GM18907 (cell line): ENCODE measurements at regions not wholly inside any gene's neighbourhood (a gene's known extent, or its start where the extent isn't known, plus 50 kb on each side); places are given as distances from the start of the nearest gene placed in this dataset.
"Not testable (repeated sequence)": the region's sequence is repeated elsewhere in the genome, so short reads cannot be mapped to it uniquely, and the experiment has no call there.

Experiments used
- ATAC-seq: cut with Tn5 transposase; IDR thresholded peaks from one replicate; pipeline ENCODE4 v1.9.1; 2021; ENCODE audit warnings: mild to moderate bottlenecking, moderate library complexity; ENCODE audit not compliant: unreplicated experiment

DNA sequence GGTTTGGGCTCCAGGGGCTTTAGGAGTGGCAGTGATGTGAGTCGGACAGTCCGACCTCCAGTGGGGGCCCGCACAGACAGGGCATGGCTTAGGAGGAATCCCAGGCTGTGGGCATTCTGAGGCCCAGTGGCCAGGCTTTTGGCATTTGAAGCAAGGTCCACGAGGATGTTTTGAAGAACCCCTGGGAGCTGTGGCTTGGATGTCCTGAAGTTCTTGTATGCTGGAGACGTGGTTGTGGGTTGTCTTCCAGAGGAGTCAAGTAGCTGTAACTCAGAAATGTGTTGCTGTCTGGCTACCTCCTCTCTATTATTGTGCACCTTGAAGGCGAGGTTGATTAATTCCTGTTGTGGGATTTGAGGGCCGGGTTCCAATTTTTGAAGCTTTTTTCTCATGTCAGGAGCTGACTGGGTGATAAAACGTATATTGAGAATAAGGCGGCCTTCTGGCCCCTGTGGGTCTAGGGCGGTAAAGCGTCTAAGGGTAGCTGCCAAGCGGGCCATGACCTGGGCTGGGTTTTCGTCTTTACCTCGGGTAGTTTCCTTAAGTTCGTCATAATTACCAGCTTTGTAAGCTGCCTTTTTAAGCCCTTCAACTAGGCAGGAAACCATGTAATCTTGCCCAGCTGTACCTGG is 67.3 kb upstream of the EZR start:
- not testable (repeated sequence) for ATAC-seq

DNA sequence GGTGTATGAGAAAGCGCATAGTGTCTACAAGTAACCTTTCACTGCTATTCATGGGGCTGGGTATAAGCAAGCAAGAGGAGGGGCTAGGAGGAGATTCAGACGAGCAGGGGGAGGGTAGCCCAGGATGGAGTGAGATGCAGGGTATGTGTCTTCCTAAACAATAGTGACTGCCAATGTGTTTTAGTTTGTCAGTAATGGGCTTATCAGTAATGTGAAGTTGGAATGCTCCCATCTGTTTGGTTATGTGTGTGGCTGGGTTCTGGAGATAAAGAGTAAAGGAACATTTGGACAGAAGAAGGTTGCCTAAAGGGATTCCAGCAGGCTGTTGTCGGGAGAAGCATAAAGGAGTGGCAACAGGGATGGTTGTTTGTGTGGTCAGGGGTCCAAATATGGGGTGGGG is 62.7 kb upstream of the EZR start:
- ATAC-seq, result not testable (repeated sequence)

DNA sequence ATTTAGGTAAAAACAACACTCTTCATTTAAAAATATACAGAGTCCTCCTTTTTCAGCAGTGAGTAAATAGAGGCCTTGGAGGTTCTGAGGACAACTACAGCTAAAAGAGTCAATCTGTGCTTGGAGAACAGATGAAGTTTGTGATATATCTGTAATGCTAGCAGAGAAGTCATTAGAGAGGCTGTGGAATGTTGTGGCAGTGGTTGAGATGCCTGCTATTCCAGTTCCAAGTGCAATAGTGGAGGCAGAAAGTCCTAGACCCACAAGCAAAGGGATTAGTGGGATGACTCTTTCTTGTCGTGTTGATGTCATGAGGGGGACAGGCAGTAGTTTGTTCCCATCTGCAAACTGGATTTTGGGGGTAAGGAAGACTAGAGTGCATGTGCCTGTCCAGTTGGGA is 62.1 kb upstream of the EZR start:
- not testable (repeated sequence) for ATAC-seq

DNA sequence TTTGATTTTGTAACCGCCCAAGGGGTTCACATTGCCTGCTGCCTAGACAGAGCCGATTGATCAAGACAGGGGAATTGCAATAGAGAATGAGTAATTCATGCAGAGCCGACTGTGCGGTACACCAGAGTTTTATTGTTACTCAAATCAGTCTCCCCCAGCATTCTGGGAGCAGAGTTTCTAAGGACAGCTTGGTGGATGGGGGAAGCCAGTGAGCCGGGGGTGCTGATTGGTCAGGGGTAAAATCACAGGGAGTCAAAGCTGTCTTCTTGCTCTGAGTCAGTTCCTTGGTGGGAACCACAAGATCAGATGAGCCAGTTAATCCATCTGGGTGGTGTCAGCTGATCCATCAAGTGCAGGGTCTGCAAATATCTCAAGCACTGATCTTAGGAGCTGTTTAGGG is 60.0 kb upstream of the EZR start:
- ATAC-seq, result no peak

DNA sequence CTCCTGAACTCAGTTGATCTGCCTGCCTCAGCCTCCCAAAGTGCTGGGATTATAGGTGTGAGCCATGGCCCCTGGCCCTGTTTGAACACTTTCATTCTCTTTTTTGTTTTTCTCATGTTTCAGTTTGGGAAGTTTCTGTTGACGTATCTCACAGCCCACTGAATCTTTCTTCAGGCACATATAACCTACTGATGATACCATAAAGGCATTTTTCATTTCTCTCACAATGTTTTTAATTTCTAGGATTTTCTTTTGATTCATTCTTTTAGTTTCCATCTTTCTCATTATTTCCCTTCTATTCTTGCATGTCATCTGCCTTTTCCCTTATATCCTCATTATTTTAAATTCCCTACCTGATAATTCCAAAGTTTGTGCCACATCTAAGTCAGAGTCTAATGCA is 58.5 kb upstream of the EZR start:
- ATAC-seq, result no peak

DNA sequence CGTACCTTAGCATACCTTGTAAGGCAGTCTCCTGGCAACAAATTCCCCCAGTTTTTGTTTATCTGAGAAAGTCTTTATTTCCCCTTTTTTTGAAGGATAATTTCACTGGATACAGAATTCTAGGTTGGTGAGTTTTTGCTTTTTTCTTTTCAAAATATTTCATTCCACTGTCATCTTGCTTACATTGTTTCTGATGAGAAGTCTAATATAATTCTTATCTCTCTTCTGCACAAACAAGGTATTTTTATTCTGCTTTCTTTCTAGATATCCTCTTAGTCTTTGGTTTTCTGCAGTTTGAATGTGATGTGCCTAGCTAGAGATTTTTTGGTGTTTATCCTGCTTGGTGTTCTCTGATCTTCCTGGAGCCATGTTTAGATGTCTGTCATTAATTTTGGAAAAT is 57.7 kb upstream of the EZR start:
- no peak for ATAC-seq

DNA sequence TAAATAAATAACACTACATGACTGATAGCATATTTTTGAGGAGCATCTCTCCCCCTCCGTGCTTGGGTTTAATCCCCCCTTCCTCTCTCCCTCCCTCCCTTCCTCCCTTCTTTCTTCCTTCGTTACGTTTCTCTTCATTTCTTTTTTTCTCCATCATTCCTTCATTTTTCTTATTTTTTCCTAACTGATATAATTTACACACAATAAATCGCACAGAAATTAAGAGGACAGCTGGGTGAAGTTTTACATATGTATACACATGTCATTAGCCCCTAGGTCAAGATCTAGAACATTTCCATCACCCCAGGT is 51.4 kb upstream of the EZR start:
- no peak for ATAC-seq

DNA sequence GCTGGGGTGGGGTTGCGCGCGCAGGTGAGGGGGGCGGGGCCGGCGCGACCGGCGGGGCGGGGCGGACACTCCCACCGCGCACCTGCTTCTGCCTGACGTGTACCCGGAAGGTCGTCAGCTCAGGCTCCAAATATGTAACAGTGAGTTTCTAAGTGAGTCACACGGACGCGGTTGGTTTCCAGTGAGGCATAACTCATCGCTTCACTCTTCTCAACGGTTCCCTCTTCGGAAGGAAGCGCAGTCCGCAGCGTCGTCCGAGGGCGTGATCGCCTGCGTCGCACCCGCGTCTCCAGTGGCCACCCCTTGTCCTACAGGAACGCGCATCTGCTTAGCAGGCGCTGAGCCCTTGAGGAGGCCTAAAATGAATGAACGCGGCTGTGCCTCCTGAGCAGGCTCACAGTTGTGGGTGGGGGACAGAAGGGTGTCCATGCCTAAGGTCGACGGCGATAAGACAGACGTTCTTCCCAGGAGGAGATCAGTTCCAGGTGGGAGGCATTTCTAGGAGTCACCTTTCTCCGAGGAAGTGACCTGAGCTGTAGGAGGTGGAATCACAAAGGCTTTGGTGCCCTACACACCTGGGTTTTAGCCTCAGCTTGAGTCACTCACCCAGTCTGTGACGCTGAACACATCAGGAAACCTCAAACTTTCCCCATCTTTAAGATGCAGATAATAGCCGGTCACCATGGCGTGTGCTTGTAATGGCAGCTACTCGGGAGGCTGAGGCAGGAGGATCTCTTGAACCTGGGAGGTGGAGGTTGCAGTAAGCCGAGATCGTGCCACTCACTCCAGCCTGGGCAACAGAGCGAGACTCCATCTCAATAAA is 50.9 kb upstream of the EZR start:
- peak; percentile 94 for ATAC-seq

DNA sequence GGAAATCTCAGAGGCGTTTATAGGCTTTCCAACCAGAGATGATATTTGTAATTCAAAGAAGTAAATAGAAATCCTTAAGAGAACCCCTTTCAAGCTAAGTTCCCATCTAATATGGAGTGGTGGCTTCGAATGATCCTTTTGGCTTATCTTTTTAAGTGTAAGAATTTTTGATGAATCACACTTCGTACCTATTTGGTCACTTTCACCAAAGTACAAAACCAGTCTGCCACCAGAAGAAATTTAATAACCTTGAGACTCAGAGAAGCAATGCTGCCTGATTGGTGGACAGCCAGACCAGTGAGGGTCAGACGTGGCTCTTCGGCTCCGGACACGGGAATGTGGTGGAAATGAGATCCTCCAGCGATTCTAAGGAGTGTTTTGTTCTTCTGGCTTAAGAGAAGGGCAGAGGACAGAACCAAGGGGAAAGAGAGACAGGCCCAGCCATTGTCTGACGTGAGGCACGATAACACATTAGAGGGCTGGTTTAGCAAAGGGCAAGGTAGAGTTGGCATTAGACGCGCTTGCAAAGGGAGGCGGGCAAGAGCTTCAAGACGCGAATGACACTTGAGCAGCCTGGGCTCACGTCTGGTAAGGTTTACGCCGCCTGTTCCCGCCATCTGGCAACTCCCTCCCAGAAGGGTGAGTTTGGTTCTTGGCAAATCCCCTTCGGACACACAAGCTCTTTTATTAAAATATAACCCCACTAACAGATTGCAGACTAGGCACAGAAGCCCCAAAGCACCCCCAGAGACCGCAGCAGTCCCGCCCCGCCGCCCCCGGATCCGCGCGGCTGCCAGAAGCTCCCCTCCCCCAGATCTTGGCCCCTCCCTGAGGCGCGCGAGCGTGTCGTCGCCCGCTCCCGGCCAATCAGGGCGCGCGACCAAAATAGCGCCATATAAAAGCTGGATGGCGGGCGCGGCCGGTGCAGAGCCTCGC is 50.0 kb upstream of the EZR start:
- ATAC-seq, result no peak
